HCT116 (cell line): ENCODE measurements at regions not wholly inside any gene's neighbourhood (a gene's known extent, or its start where the extent isn't known, plus 50 kb on each side); places are given as distances from the start of the nearest gene placed in this dataset.

Experiments
- ATAC-seq: fragments of 200-7000 bp; cut with Tn5 transposase; 2 replicates; pipeline ENCODE4 v1.9.1; 2020; ENCODE audit warnings: mild to moderate bottlenecking, moderate library complexity
- BruUV-seq: library from RNA; stranded (reverse); fragments of 400-500 nt; replicated peaks from 2 replicates; lab custom pipeline; 2021; lab: Mats Ljungman, UMichigan
- CTCF ChIA-PET: fragments of 300-600 bp; sonication (Branson Sonifier 250); formaldehyde crosslinking; loops from one replicate; lab custom pipeline; 2021; ENCODE audit warnings: antibody characterized with exemption; lab: Charles Lee
- POLR2A ChIA-PET: fragments of 300-600, 350-600 bp; sonication (Branson Sonifier 250); formaldehyde crosslinking; loops from one replicate; lab custom pipeline; 2021; ENCODE audit warnings: antibody characterized with exemption; lab: Charles Lee
- RAD21 ChIA-PET, 2 experiments: fragments of 300-600 bp; sonication (Branson Sonifier 250); formaldehyde crosslinking; loops; one replicate each; lab custom pipeline; 2023; ENCODE audit warnings: low total read pairs in 2 of 2; ENCODE audit not compliant: uncharacterized antibody in 2 of 2, unreplicated experiment in 2 of 2, low non-redundant PET in 1 of 2; lab: Charles Lee
- DNase-seq: peaks from one replicate; pipeline ENCODE4 v3.0.0-alpha.2; 2010; ENCODE audit warnings: low read depth, low spot score
- H2AFZ ChIP-seq: fragments of 200-600 bp; shearing (Covaris generic), sonication (generic); 2 replicates; pipeline ENCODE4 v1.6.1; 2017; ENCODE audit warnings: low read depth, mixed run types, mixed read lengths, antibody characterized with exemption, low read length; ENCODE audit not compliant: poor library complexity, severe bottlenecking
- H3K27ac ChIP-seq: 2 replicates; pipeline ENCODE4 v1.5.1; 2012; ENCODE audit warnings: low read depth, low read length
- H3K27me3 ChIP-seq: fragments of 200-600 bp; sonication (generic); 2 replicates; pipeline ENCODE4 v1.6.1; 2016; ENCODE audit warnings: mixed run types, low read length, mixed read lengths; ENCODE audit not compliant: insufficient read depth
- H3K36me3 ChIP-seq, 2 experiments: fragments of 200-500 bp in 1 of 2; fragments of 200-600 bp in 1 of 2; sonication (Bioruptor generic) in 1 of 2; sonication (generic) in 1 of 2; 2 replicates each; pipeline versions ENCODE4 v1.5.1 to v1.6.1; 2014 to 2016; ENCODE audit warnings: low read length in 2 of 2, inconsistent platforms in 1 of 2, mixed read lengths in 1 of 2, mixed run types in 1 of 2; ENCODE audit not compliant: insufficient read depth in 2 of 2, control insufficient read depth in 1 of 2
- H3K4me1 ChIP-seq, 2 experiments: fragments of 200-600 bp in 1 of 2; sonication (generic) in 1 of 2; 2 replicates each; pipeline versions ENCODE4 v1.5.1 to v1.6.1; 2012 to 2017; ENCODE audit warnings: low read length in 2 of 2, inconsistent platforms in 1 of 2, mild to moderate bottlenecking in 1 of 2, mixed read lengths in 1 of 2, mixed run types in 1 of 2, moderate library complexity in 1 of 2; ENCODE audit not compliant: insufficient read depth in 2 of 2, control insufficient read depth in 1 of 2
- H3K4me2 ChIP-seq: fragments of 200-600 bp; sonication (generic); 2 replicates; pipeline ENCODE4 v1.6.1; 2017; ENCODE audit warnings: mixed run types, low read length, mixed read lengths
- H3K4me3 ChIP-seq, 2 experiments: fragments of 200-600 bp in 1 of 2; sonication (generic) in 1 of 2; replicated peaks in 1 of 2; 2 replicates each; pipeline ENCODE4 v1.5.1; 2011 to 2016; ENCODE audit warnings: low read length in 2 of 2, control low read depth in 1 of 2, low read depth in 1 of 2, mild to moderate bottlenecking in 1 of 2, mixed read lengths in 1 of 2, mixed run types in 1 of 2
- H3K79me2 ChIP-seq: fragments of 200-600 bp; sonication (generic); 2 replicates; pipeline ENCODE4 v1.6.1; 2017; ENCODE audit warnings: mild to moderate bottlenecking, mixed run types, low read length, moderate library complexity, mixed read lengths; ENCODE audit not compliant: insufficient read depth
- H3K9ac ChIP-seq: fragments of 200-600 bp; sonication (generic); 2 replicates; pipeline ENCODE4 v1.6.1; 2016; ENCODE audit warnings: low read length, mixed read lengths
- H3K9me2 ChIP-seq: fragments of 200-600 bp; sonication (generic), shearing (Covaris generic); 2 replicates; pipeline ENCODE4 v1.6.1; 2017; ENCODE audit warnings: mixed run types, mild to moderate bottlenecking, moderate library complexity; ENCODE audit not compliant: insufficient read depth
- H3K9me3 ChIP-seq, 2 experiments: fragments of 200-500 bp in 1 of 2; fragments of 200-600 bp in 1 of 2; sonication (Bioruptor generic) in 1 of 2; sonication (generic) in 1 of 2; 2 replicates each; pipeline ENCODE4 v1.6.1; 2014 to 2017; ENCODE audit warnings: low read length in 2 of 2, mixed read lengths in 2 of 2, inconsistent platforms in 1 of 2, low read depth in 1 of 2, mild to moderate bottlenecking in 1 of 2, mixed run types in 1 of 2, moderate library complexity in 1 of 2; ENCODE audit not compliant: control insufficient read depth in 1 of 2, insufficient read depth in 1 of 2
- H4K20me1 ChIP-seq: fragments of 200-600 bp; sonication (generic), shearing (Covaris generic); 2 replicates; pipeline ENCODE4 v1.6.1; 2017; ENCODE audit warnings: mixed run types, mild to moderate bottlenecking, moderate library complexity; ENCODE audit not compliant: insufficient read depth
- CEBPB ChIP-seq: IDR thresholded peaks from 2 replicates; pipeline ENCODE4 v1.6.1; 2012; ENCODE audit warnings: low read depth
- EGR1 ChIP-seq: IDR thresholded peaks from 2 replicates; pipeline ENCODE4 v1.6.1; 2012; ENCODE audit warnings: low read depth
- EZH2phosphoT487 ChIP-seq: fragments of 200-600 bp; IDR thresholded peaks from 2 replicates; pipeline ENCODE4 v1.6.1; 2018; ENCODE audit warnings: antibody characterized with exemption, borderline replicate concordance
- FOSL1 ChIP-seq: IDR thresholded peaks from 2 replicates; pipeline ENCODE4 v1.6.1; 2012; ENCODE audit warnings: low read depth
- JUND ChIP-seq: IDR thresholded peaks from 2 replicates; pipeline ENCODE4 v1.6.1; 2012
- POLR2A ChIP-seq: IDR thresholded peaks from 2 replicates; pipeline ENCODE4 v1.7.0; 2011; ENCODE audit warnings: borderline replicate concordance; ENCODE audit not compliant: insufficient read depth, insufficient read length; ENCODE audit errors: extremely low read depth
- POLR2AphosphoS5 ChIP-seq: IDR thresholded peaks from 2 replicates; pipeline ENCODE4 v1.6.1; 2011; ENCODE audit warnings: mild to moderate bottlenecking, low read depth, low read length, moderate library complexity
- RAD21 ChIP-seq: IDR thresholded peaks from 2 replicates; pipeline ENCODE4 v1.6.1; 2012; ENCODE audit warnings: low read depth, mild to moderate bottlenecking
- SIN3A ChIP-seq: IDR thresholded peaks from 2 replicates; pipeline ENCODE4 v1.6.1; 2012; ENCODE audit warnings: low read depth
- SP1 ChIP-seq: IDR thresholded peaks from 2 replicates; pipeline ENCODE4 v1.6.1; 2012; ENCODE audit warnings: low read depth
- SRF ChIP-seq: IDR thresholded peaks from 2 replicates; pipeline ENCODE4 v1.6.1; 2012; ENCODE audit warnings: low read depth
- TCF7L2 ChIP-seq: IDR thresholded peaks from 2 replicates; pipeline ENCODE4 v1.7.0; 2011; ENCODE audit warnings: borderline replicate concordance, inconsistent platforms; ENCODE audit not compliant: insufficient read depth, insufficient read length; ENCODE audit errors: extremely low read depth
- YY1 ChIP-seq: IDR thresholded peaks from 2 replicates; pipeline ENCODE4 v1.6.1; 2011; ENCODE audit warnings: low read length, low read depth, moderate library complexity, mild to moderate bottlenecking; ENCODE audit not compliant: insufficient replicate concordance; ENCODE audit errors: extremely low read depth
- ZNF274 ChIP-seq: fragments of 200-500 bp; sonication (Bioruptor generic); IDR thresholded peaks from 2 replicates; pipeline ENCODE4 v1.6.1; 2014; ENCODE audit warnings: mild to moderate bottlenecking, low read depth, low read length, inconsistent platforms
- intact Hi-C: fragments of 100-400 bp; cut with micrococcal nuclease; formaldehyde crosslinking; loops from 2 replicates; pipeline ENCODE4 v1.10.0; 2022
- TF ChIP-seq, protein P1 (sequence below): IDR thresholded peaks from 2 replicates; pipeline ENCODE4 v1.6.1; 2011; ENCODE audit warnings: mild to moderate bottlenecking, low read length, moderate library complexity; ENCODE audit not compliant: insufficient replicate concordance; ENCODE audit errors: extremely low read depth

DNA sequence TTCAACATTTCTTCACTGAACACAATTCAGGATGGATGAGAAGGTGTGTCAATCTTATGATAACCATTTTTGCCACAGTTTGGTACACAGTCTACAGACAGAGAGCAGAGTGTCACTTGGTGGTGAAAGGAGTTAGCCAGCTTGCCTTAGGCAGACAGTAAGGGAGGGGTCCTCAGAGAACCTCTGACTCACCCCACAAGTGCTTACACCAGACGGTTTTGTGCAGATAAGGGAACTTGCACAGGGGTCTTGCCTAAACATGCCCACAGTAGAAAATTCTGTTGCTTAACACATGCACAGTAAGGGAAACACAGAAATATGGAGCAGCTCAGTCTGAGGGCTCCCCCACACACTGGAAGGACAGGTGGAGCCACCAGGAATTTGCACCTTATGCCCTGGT lies 204.5 kb upstream of the CDH8 start:
- CTCF ChIA-PET = no interaction called here
- intact Hi-C loops = no loop called here
- no TSS peak for BruUV-seq
- Histone ChIP-seq H4K20me1 (no peaks in the 10 kb centered on the region), H3K9me3 (peaks cover 5 to 24% of the 10 kb centered on the region in 2 experiments; a peak in 3 of 4 replicates), H3K9ac (no peak overlapping the region), H3K4me3 (no peak overlapping the region), H3K4me1 (no peaks in the 10 kb centered on the region), H3K79me2 (no peaks in the 10 kb centered on the region), H3K4me2 (no peak overlapping the region), H3K36me3 (no peaks in the 10 kb centered on the region; a peak in 1 of 4 replicates), H2AFZ (no peak overlapping the region), H3K27ac (no peak overlapping the region), H3K9me2 (no peaks in the 10 kb centered on the region), H3K27me3 (no peaks in the 10 kb centered on the region)
- no peak for TF ChIP-seq SRF
- no peak for TF ChIP-seq JUND
- TF ChIP-seq, protein P1, sequence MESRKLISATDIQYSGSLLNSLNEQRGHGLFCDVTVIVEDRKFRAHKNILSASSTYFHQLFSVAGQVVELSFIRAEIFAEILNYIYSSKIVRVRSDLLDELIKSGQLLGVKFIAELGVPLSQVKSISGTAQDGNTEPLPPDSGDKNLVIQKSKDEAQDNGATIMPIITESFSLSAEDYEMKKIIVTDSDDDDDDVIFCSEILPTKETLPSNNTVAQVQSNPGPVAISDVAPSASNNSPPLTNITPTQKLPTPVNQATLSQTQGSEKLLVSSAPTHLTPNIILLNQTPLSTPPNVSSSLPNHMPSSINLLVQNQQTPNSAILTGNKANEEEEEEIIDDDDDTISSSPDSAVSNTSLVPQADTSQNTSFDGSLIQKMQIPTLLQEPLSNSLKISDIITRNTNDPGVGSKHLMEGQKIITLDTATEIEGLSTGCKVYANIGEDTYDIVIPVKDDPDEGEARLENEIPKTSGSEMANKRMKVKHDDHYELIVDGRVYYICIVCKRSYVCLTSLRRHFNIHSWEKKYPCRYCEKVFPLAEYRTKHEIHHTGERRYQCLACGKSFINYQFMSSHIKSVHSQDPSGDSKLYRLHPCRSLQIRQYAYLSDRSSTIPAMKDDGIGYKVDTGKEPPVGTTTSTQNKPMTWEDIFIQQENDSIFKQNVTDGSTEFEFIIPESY = no peak
- no peak for TF ChIP-seq FOSL1
- TF ChIP-seq SIN3A = no peak
- no peak for TF ChIP-seq RAD21
- no peak for TF ChIP-seq ZNF274
- no peak for TF ChIP-seq CEBPB
- TF ChIP-seq EGR1 = no peak
- TF ChIP-seq EZH2phosphoT487 = no peak
- TF ChIP-seq TCF7L2 = no peak
- no peak for TF ChIP-seq POLR2AphosphoS5
- TF ChIP-seq YY1 = no peak
- TF ChIP-seq SP1 = no peak
- TF ChIP-seq POLR2A = no peak
- ATAC-seq (no peak), DNase-seq (no peak)
- RAD21 ChIA-PET = no interaction called here
- POLR2A ChIA-PET = no interaction called here
